ENCODE measurements at regions not wholly inside any gene's neighbourhood (a gene's known extent, or its start where the extent isn't known, plus 50 kb on each side); places are given as distances from the start of the nearest gene placed in this dataset.

DNA sequence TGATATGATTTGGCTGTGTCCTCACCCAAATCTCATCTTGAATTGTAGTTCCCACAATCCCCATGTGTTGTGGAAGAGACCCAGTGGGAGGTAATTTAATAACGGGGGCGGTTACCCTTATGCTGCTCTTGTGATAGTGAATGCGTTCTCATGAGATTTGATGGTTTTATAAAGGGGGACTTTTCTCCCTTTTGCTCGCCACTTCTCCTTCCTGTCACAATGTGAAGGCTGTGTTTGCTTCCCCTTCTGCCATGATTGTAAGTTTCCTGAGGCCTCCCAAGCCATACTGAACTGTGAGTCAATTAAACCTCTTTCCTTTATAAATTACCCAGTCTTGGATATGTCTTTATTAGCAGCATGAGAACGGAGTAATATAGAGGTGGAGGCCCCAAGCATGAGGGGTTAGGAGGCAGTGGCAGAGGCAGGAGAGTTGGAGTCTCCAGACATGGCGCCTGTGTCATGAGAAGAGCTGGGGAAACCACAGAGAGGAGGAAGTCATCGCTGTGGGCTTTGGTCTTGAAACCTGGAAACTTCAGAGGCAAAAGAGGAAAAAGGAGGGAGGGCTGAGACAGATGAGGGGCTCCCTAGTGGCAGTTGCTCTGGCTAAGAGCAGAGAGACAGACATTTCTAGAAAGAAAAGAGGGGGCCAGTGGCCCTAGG is 107.8 kb upstream of the VEPH1 start:
- Histone ChIP-seq H3K14ac (ENCODE audit: insufficient read depth, low read length) (no peak overlapping the region), H3K23me2 (ENCODE audit: insufficient read length, low read depth, low read length, poor library complexity, severe bottlenecking) (no peaks in the 10 kb centered on the region), H3T11ph (ENCODE audit: low read length) (no peak overlapping the region), H3K27ac (ENCODE audit: insufficient read length, low read depth, low read length) (no peak overlapping the region), H3K23ac (ENCODE audit: insufficient read length, low read depth, low read length) (no peak overlapping the region), H2BK15ac (ENCODE audit: low read depth, low read length) (no peak overlapping the region), H3K4me2 (ENCODE audit: insufficient read depth, insufficient read length, low read length) (no peak overlapping the region), H3K18ac (ENCODE audit: insufficient read length, low read depth, low read length) (no peak overlapping the region), H3K56ac (ENCODE audit: insufficient read length, low read depth, low read length) (no peak overlapping the region), H3K27me3 (ENCODE audit: insufficient read depth, low read length) (no peaks in the 10 kb centered on the region), H2BK20ac (ENCODE audit: low read depth, low read length, poor library complexity, severe bottlenecking) (no peak overlapping the region), H2AFZ (ENCODE audit: low read length) (no peak overlapping the region), H2AK5ac (ENCODE audit: insufficient read length, low read length) (no peak overlapping the region), H3K9ac (ENCODE audit: extremely low read depth, insufficient read length, low read length) (no peak overlapping the region), H3K9me3 (ENCODE audit: control insufficient read depth, low read depth, low read length) (no peaks in the 10 kb centered on the region), H3K79me1 (ENCODE audit: insufficient read depth, low read depth, low read length, poor library complexity, severe bottlenecking) (no peaks in the 10 kb centered on the region), H3K4me1 (ENCODE audit: insufficient read depth, low read length) (no peaks in the 10 kb centered on the region), H2BK5ac (ENCODE audit: insufficient read length, low read length) (no peak overlapping the region), H3K79me2 (ENCODE audit: insufficient read depth, low read length) (no peaks in the 10 kb centered on the region), H4K5ac (ENCODE audit: insufficient read length, low read depth, low read length) (no peak overlapping the region), H2BK120ac (ENCODE audit: low read depth, low read length, poor library complexity, severe bottlenecking) (no peak overlapping the region), H4K8ac (replicated peaks; ENCODE audit: insufficient read length, low read depth, low read length) (no peak overlapping the region), H4K20me1 (ENCODE audit: control insufficient read depth, insufficient read depth, insufficient read length) (no peaks in the 10 kb centered on the region), H4K91ac (ENCODE audit: insufficient read length, low read depth, low read length) (no peak overlapping the region), H3K4ac (ENCODE audit: low read depth, low read length) (no peak overlapping the region), H2BK12ac (ENCODE audit: insufficient read length, low read depth, low read length) (no peak overlapping the region)
- no peaks in the 10 kb centered on the region; a peak in 1 of 5 replicates for H3K9me3 Mint-ChIP-seq
- TF ChIP-seq, protein P1, sequence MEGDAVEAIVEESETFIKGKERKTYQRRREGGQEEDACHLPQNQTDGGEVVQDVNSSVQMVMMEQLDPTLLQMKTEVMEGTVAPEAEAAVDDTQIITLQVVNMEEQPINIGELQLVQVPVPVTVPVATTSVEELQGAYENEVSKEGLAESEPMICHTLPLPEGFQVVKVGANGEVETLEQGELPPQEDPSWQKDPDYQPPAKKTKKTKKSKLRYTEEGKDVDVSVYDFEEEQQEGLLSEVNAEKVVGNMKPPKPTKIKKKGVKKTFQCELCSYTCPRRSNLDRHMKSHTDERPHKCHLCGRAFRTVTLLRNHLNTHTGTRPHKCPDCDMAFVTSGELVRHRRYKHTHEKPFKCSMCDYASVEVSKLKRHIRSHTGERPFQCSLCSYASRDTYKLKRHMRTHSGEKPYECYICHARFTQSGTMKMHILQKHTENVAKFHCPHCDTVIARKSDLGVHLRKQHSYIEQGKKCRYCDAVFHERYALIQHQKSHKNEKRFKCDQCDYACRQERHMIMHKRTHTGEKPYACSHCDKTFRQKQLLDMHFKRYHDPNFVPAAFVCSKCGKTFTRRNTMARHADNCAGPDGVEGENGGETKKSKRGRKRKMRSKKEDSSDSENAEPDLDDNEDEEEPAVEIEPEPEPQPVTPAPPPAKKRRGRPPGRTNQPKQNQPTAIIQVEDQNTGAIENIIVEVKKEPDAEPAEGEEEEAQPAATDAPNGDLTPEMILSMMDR (conservative IDR thresholded peaks at IDR 0.05) = no peak
- H3K4me1 Mint-ChIP-seq = peaks cover 7 to 8% of the 10 kb centered on the region in 2 experiments
- no CpG with 5 or more reads among the region's 7 CpGs for WGBS (ENCODE audit: extremely low coverage, insufficient read length, low lambda C conversion rate)
- H3K36me3 Mint-ChIP-seq (ENCODE audit: insufficient read depth in 1 of 3, low read depth in 3 of 3) = no peaks in the 10 kb centered on the region
- no peaks in the 10 kb centered on the region for H3K27me3 Mint-ChIP-seq (ENCODE audit: low read depth)
- H3K4me3 Mint-ChIP-seq = no peak overlapping the region
- DNase-seq = no peak
- H3K27ac Mint-ChIP-seq = no peak overlapping the region

All from H9 (cell line).